WTC11 (cell line): ENCODE measurements at regions not wholly inside any gene's neighbourhood (a gene's known extent, or its start where the extent isn't known, plus 50 kb on each side); places are given as distances from the start of the nearest gene placed in this dataset.

Experiments
- ATAC-seq: fragments of 200-7000 bp; cut with Tn5 transposase; 2 replicates; pipeline ENCODE4 v1.10.0; 2021; ENCODE audit warnings: mild to moderate bottlenecking, moderate library complexity
- CTCF ChIA-PET: fragments of 300-600 bp; sonication (Branson Sonifier 250); formaldehyde crosslinking; loops from one replicate; lab custom pipeline; 2021; ENCODE audit warnings: antibody characterized with exemption; lab: Charles Lee
- POLR2A ChIA-PET: fragments of 350-600 bp; sonication (Branson Sonifier 250); formaldehyde crosslinking; loops from one replicate; lab custom pipeline; 2021; ENCODE audit warnings: antibody characterized with exemption; lab: Charles Lee
- DNase-seq: peaks from one replicate; pipeline ENCODE4 v3.0.0; 2021; ENCODE audit warnings: low spot score
- H3K27ac Mint-ChIP-seq: 2 replicates; pipeline ENCODE4 v1.8.0; 2021; ENCODE audit warnings: mixed read lengths
- H3K27me3 Mint-ChIP-seq: 2 replicates; pipeline ENCODE4 v1.8.0; 2021; ENCODE audit warnings: low read depth, mild to moderate bottlenecking, moderate library complexity, mixed read lengths
- H3K36me3 Mint-ChIP-seq: 2 replicates; pipeline ENCODE4 v1.8.0; 2021; ENCODE audit warnings: mixed read lengths
- H3K4me1 Mint-ChIP-seq: 2 replicates; pipeline ENCODE4 v1.8.0; 2022; ENCODE audit warnings: mixed read lengths
- H3K4me3 Mint-ChIP-seq: 2 replicates; pipeline ENCODE4 v1.8.0; 2021; ENCODE audit warnings: mild to moderate bottlenecking, moderate library complexity, mixed read lengths
- H3K9me3 Mint-ChIP-seq: 2 replicates; pipeline ENCODE4 v1.8.0; 2021; ENCODE audit warnings: mixed read lengths
- CREM ChIP-seq: sonication (generic); formaldehyde crosslinking; IDR thresholded peaks from 2 replicates; pipeline ENCODE4 v1.8.1; 2022; ENCODE audit warnings: mild to moderate bottlenecking, missing genetic modification reagents, moderate library complexity
- EMX1 ChIP-seq: fragments of 250-450 bp; sonication (Bioruptor Pico); IDR thresholded peaks from 2 replicates; pipeline ENCODE4 v1.8.0; 2021; ENCODE audit warnings: mild to moderate bottlenecking
- GABPB1 ChIP-seq: sonication (generic); formaldehyde crosslinking; IDR thresholded peaks from 2 replicates; pipeline ENCODE4 v1.8.1; 2023; ENCODE audit warnings: mild to moderate bottlenecking, missing genetic modification reagents
- GTF2I ChIP-seq: fragments of 250-450 bp; sonication (Bioruptor Pico); conservative IDR thresholded peaks from 2 replicates; pipeline ENCODE4 v1.4.0; 2021; ENCODE audit warnings: mild to moderate bottlenecking
- PRRX2 ChIP-seq: fragments of 250-450 bp; sonication (Bioruptor Pico); IDR thresholded peaks from 2 replicates; pipeline ENCODE4 v1.8.0; 2021; ENCODE audit warnings: mild to moderate bottlenecking
- SMAD4 ChIP-seq: sonication (generic); formaldehyde crosslinking; IDR thresholded peaks from 2 replicates; pipeline ENCODE4 v1.8.0; 2022; ENCODE audit warnings: mild to moderate bottlenecking, missing genetic modification reagents
- SOX15 ChIP-seq: fragments of 250-450 bp; sonication (Bioruptor Pico); IDR thresholded peaks from 2 replicates; pipeline ENCODE4 v1.9.0; 2021; ENCODE audit warnings: mild to moderate bottlenecking
- SP1 ChIP-seq: sonication (generic); formaldehyde crosslinking; conservative IDR thresholded peaks from 2 replicates; pipeline ENCODE4 v1.8.1; 2022; ENCODE audit warnings: missing genetic modification reagents
- TEAD1 ChIP-seq: sonication (generic); formaldehyde crosslinking; IDR thresholded peaks from 2 replicates; pipeline ENCODE4 v1.8.0; 2022; ENCODE audit warnings: mild to moderate bottlenecking, missing genetic modification reagents
- ZNF121 ChIP-seq: sonication (generic); formaldehyde crosslinking; IDR thresholded peaks from 2 replicates; pipeline ENCODE4 v1.8.0; 2023; ENCODE audit warnings: missing genetic modification reagents
- ZNF232 ChIP-seq: sonication (generic); formaldehyde crosslinking; IDR thresholded peaks from 2 replicates; pipeline ENCODE4 v1.8.0; 2022; ENCODE audit warnings: mild to moderate bottlenecking, missing genetic modification reagents
- TF ChIP-seq, protein P1 (sequence below): fragments of 250-450 bp; sonication (Bioruptor Pico); IDR thresholded peaks from 2 replicates; pipeline ENCODE4 v1.9.0; 2021; ENCODE audit warnings: mild to moderate bottlenecking, borderline replicate concordance
- TF ChIP-seq, protein P2 (sequence below): fragments of 200-600 bp; IDR thresholded peaks from 2 replicates; pipeline ENCODE4 v1.8.0; 2022; ENCODE audit warnings: antibody characterized with exemption
- TF ChIP-seq, protein P3 (sequence below): sonication (generic); formaldehyde crosslinking; IDR thresholded peaks from 2 replicates; pipeline ENCODE4 v1.8.0; 2022; ENCODE audit warnings: missing genetic modification reagents
- TF ChIP-seq, protein P4 (sequence below): fragments of 250-450 bp; sonication (Bioruptor Pico); IDR thresholded peaks from 2 replicates; pipeline ENCODE4 v1.9.0; 2021; ENCODE audit warnings: mild to moderate bottlenecking

DNA sequence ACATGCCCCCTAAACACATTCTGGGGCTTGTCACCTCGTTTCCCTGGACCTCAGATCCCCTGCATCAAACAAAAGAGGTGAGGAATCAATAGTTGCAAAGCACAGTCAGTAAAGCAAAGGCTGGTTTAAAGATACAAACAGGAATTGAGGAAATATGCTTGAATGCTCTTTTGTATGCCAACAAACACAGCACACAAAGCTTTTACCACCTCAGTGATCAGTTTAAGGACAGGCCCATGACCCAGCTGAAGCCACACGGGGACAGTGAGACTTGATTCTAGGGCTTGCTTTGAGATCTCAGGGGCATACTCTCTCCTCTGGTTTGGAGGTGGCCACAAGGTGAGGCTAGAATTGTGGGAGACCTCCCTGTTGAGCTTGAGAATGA, 182.9 kb upstream of the CST7 start:
- Mint-ChIP-seq H3K9me3 (0 out of 2 replicates have a peak, but pooled peaks cover 2% of the 10 kb centered on the region), H3K4me3 (no peak overlapping the region), H3K27me3 (no peaks in the 10 kb centered on the region), H3K4me1 (peaks cover 15% of the 10 kb centered on the region)
- CTCF ChIA-PET: no interaction called here
- TF ChIP-seq CREM (CRISPR knock-in tag): no peak
- TF ChIP-seq SP1: no peak
- TF ChIP-seq, protein P1, sequence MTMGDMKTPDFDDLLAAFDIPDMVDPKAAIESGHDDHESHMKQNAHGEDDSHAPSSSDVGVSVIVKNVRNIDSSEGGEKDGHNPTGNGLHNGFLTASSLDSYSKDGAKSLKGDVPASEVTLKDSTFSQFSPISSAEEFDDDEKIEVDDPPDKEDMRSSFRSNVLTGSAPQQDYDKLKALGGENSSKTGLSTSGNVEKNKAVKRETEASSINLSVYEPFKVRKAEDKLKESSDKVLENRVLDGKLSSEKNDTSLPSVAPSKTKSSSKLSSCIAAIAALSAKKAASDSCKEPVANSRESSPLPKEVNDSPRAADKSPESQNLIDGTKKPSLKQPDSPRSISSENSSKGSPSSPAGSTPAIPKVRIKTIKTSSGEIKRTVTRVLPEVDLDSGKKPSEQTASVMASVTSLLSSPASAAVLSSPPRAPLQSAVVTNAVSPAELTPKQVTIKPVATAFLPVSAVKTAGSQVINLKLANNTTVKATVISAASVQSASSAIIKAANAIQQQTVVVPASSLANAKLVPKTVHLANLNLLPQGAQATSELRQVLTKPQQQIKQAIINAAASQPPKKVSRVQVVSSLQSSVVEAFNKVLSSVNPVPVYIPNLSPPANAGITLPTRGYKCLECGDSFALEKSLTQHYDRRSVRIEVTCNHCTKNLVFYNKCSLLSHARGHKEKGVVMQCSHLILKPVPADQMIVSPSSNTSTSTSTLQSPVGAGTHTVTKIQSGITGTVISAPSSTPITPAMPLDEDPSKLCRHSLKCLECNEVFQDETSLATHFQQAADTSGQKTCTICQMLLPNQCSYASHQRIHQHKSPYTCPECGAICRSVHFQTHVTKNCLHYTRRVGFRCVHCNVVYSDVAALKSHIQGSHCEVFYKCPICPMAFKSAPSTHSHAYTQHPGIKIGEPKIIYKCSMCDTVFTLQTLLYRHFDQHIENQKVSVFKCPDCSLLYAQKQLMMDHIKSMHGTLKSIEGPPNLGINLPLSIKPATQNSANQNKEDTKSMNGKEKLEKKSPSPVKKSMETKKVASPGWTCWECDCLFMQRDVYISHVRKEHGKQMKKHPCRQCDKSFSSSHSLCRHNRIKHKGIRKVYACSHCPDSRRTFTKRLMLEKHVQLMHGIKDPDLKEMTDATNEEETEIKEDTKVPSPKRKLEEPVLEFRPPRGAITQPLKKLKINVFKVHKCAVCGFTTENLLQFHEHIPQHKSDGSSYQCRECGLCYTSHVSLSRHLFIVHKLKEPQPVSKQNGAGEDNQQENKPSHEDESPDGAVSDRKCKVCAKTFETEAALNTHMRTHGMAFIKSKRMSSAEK: no peak
- TF ChIP-seq SOX15 (CRISPR knock-in tag): no peak
- TF ChIP-seq SMAD4: no peak
- TF ChIP-seq EMX1 (CRISPR knock-in tag): no peak
- TF ChIP-seq GABPB1 (CRISPR knock-in tag): no peak
- no peak for TF ChIP-seq GTF2I
- no peak for TF ChIP-seq ZNF232
- TF ChIP-seq, protein P2, sequence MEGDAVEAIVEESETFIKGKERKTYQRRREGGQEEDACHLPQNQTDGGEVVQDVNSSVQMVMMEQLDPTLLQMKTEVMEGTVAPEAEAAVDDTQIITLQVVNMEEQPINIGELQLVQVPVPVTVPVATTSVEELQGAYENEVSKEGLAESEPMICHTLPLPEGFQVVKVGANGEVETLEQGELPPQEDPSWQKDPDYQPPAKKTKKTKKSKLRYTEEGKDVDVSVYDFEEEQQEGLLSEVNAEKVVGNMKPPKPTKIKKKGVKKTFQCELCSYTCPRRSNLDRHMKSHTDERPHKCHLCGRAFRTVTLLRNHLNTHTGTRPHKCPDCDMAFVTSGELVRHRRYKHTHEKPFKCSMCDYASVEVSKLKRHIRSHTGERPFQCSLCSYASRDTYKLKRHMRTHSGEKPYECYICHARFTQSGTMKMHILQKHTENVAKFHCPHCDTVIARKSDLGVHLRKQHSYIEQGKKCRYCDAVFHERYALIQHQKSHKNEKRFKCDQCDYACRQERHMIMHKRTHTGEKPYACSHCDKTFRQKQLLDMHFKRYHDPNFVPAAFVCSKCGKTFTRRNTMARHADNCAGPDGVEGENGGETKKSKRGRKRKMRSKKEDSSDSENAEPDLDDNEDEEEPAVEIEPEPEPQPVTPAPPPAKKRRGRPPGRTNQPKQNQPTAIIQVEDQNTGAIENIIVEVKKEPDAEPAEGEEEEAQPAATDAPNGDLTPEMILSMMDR: no peak
- TF ChIP-seq, protein P3, sequence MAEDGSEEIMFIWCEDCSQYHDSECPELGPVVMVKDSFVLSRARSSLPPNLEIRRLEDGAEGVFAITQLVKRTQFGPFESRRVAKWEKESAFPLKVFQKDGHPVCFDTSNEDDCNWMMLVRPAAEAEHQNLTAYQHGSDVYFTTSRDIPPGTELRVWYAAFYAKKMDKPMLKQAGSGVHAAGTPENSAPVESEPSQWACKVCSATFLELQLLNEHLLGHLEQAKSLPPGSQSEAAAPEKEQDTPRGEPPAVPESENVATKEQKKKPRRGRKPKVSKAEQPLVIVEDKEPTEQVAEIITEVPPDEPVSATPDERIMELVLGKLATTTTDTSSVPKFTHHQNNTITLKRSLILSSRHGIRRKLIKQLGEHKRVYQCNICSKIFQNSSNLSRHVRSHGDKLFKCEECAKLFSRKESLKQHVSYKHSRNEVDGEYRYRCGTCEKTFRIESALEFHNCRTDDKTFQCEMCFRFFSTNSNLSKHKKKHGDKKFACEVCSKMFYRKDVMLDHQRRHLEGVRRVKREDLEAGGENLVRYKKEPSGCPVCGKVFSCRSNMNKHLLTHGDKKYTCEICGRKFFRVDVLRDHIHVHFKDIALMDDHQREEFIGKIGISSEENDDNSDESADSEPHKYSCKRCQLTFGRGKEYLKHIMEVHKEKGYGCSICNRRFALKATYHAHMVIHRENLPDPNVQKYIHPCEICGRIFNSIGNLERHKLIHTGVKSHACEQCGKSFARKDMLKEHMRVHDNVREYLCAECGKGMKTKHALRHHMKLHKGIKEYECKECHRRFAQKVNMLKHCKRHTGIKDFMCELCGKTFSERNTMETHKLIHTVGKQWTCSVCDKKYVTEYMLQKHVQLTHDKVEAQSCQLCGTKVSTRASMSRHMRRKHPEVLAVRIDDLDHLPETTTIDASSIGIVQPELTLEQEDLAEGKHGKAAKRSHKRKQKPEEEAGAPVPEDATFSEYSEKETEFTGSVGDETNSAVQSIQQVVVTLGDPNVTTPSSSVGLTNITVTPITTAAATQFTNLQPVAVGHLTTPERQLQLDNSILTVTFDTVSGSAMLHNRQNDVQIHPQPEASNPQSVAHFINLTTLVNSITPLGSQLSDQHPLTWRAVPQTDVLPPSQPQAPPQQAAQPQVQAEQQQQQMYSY (CRISPR knock-in tag): no peak
- TF ChIP-seq, all 79 proteins: peak for 0
- H3K27ac Mint-ChIP-seq: no peak overlapping the region
- H3K36me3 Mint-ChIP-seq: no peaks in the 10 kb centered on the region
- ATAC-seq (no peak), DNase-seq (no peak)
- POLR2A ChIA-PET: no interaction called here

DNA sequence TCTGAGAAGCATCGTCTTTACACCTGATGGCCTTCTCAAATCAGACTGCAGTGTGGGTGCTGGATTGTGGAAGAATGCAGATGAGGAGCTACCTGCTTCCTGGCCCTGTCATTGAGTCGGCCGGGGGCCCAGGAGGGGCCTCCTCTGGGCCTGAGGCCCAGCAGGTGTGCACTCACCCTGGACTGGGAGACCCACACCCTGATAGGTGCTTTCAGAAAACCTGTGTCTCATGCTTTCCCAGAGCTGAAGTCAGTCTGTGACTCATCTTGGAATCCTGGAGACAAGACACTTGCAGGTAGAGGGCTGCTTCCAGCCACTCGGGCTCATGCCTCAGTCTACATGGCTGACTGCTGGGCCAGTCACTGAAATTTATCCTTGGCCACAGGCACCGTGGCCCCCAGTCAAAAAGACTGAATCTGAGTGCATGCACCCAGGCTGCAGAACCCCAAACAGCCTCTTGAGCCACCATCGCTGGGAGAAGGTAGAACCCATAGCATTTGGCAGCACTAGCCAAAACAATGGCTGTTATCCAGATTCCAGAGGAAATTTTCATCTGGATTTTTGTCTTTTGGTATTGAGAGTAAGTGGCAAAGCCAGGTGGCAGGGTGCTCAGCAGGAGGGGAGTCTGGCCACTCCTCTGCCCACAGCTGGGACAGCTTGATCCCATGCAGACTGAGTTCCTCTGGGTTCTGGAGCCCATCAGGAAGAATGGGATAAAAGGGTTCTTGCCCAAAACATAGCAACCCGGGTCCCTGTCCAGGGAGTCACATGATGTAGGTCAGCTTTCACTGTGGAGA, 182.0 kb upstream of the CST7 start:
- no peaks in the 10 kb centered on the region for H3K27me3 Mint-ChIP-seq
- CTCF ChIA-PET: no interaction called here
- ATAC-seq: no peak
- no peaks in the 10 kb centered on the region for H3K36me3 Mint-ChIP-seq
- no peak for DNase-seq
- TF ChIP-seq EMX1 (CRISPR knock-in tag) (no peak), PRRX2 (CRISPR knock-in tag) (no peak), ZNF121 (CRISPR knock-in tag) (no peak), TEAD1 (CRISPR knock-in tag) (no peak)
- TF ChIP-seq, protein P4, sequence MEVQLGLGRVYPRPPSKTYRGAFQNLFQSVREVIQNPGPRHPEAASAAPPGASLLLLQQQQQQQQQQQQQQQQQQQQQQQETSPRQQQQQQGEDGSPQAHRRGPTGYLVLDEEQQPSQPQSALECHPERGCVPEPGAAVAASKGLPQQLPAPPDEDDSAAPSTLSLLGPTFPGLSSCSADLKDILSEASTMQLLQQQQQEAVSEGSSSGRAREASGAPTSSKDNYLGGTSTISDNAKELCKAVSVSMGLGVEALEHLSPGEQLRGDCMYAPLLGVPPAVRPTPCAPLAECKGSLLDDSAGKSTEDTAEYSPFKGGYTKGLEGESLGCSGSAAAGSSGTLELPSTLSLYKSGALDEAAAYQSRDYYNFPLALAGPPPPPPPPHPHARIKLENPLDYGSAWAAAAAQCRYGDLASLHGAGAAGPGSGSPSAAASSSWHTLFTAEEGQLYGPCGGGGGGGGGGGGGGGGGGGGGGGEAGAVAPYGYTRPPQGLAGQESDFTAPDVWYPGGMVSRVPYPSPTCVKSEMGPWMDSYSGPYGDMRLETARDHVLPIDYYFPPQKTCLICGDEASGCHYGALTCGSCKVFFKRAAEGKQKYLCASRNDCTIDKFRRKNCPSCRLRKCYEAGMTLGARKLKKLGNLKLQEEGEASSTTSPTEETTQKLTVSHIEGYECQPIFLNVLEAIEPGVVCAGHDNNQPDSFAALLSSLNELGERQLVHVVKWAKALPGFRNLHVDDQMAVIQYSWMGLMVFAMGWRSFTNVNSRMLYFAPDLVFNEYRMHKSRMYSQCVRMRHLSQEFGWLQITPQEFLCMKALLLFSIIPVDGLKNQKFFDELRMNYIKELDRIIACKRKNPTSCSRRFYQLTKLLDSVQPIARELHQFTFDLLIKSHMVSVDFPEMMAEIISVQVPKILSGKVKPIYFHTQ (CRISPR knock-in tag): no peak
- TF ChIP-seq, all 79 proteins: peak for 0
- peaks cover 15% of the 10 kb centered on the region for H3K4me1 Mint-ChIP-seq
- no peak overlapping the region for H3K4me3 Mint-ChIP-seq
- POLR2A ChIA-PET: no interaction called here
- no peak overlapping the region for H3K27ac Mint-ChIP-seq
- H3K9me3 Mint-ChIP-seq: no peaks in the 10 kb centered on the region
